LNCAP (cell line): ENCODE measurements at regions not wholly inside any gene's neighbourhood (a gene's known extent, or its start where the extent isn't known, plus 50 kb on each side); places are given as distances from the start of the nearest gene placed in this dataset.

Experiments
- TF ChIP-seq, protein P1 (sequence below): fragments of 450-650 bp; IDR thresholded peaks from 2 replicates; pipeline ENCODE4 v1.5.1; 2017; ENCODE audit warnings: mild to moderate bottlenecking

DNA sequence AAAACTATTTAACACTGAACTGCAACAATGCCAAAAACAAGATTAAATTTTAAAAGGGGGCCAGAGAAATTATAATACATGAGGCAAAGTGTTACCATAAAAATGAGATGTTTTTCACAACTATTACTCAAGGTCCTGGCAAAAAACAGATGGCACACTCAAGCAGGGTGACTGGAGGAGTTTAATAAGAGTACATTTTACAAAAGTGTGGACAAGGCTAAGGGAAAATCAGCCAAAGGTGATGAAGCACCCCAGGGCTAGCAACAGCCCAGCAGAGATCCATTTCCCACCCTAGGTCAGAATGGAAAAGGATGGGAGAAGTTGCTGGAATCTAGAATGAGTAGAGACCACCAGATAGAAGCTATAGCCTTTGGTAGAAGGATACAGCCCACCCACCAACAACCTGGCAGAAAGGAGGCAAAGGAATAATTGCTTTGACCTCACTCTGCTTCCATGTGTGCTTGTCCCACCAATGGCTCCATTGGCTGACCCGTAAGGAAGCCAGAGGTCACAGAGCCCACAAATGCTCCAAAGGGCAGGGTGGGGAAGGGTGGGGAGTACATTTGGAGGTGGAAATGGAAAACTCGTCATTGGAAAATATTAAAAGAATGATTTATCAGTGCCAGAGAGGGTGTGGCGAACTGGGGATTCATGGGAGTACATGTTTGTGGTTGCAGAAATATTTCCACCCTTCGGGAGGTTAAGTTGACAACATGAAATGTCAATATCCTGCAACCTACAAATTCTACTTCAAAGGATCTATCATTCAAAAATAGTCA, 161.0 kb upstream of the UBE2E2 start:
- TF ChIP-seq, protein P1, sequence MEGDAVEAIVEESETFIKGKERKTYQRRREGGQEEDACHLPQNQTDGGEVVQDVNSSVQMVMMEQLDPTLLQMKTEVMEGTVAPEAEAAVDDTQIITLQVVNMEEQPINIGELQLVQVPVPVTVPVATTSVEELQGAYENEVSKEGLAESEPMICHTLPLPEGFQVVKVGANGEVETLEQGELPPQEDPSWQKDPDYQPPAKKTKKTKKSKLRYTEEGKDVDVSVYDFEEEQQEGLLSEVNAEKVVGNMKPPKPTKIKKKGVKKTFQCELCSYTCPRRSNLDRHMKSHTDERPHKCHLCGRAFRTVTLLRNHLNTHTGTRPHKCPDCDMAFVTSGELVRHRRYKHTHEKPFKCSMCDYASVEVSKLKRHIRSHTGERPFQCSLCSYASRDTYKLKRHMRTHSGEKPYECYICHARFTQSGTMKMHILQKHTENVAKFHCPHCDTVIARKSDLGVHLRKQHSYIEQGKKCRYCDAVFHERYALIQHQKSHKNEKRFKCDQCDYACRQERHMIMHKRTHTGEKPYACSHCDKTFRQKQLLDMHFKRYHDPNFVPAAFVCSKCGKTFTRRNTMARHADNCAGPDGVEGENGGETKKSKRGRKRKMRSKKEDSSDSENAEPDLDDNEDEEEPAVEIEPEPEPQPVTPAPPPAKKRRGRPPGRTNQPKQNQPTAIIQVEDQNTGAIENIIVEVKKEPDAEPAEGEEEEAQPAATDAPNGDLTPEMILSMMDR: no peak

DNA sequence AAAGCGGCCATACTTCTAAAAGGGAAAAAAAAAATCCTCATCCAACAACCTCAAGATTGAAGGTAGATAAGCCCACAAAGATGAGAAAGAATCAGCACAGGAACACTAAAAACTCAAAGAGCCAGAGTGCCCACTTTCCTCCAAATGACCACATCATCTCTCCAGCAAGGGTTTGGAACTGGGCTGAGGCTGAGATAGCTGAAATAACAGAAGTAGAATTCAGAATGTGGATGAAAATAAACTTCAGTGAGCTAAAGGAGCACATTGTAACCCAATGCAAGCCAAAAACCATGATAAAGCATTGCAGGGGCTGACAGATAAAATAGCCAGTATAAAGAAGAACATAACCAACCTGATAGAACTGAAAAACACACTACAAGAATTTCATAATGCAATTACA, 158.7 kb upstream of the UBE2E2 start:
- TF ChIP-seq, protein P1: no peak

- TF ChIP-seq, protein P1: no peak
Measured at GRCh38 chr3:23046536-23046935, 156.6 kb upstream of the UBE2E2 start.

DNA sequence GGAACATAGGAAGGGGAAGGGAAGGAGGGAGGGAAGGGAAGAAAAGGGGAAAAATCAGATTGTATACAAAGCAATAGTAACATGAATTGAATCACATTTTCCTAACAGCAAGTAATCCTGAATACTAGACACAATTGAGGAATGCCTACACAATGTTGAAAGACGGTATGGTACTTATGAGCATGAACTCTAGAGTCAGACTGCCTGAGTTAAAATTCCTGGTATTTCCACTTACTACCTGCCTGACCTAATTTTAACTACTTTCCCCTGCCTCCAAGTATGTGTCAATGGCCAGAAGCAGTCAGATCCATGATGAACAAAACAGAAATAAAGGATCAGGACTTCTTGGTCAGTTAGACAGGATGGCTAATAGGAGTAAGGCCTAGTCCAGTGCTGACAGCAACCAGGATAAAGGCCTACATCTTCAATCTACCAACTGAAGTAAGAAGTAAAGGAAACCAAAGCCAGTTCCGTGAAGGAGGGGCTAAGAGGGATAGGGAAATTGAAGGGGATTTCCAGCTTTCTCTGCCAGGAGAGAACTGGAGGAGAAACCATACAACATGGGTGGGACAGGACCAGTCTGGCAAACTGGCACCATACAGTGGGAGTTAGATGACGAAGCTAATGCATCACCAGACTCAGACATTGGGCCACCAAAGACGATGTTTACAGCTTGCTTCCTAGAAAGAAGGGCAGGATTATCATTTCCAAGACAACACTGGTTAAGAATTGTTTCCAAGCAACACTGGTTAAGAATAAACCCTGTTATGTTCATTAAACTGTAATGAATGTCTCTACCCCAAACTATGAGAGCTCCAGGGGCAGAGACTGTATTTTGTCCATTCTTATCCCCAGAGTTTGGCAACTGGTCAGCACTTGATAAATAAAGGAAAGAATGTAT, 151.6 kb upstream of the UBE2E2 start:
- TF ChIP-seq, protein P1: no peak

- TF ChIP-seq, protein P1: no peak
Measured at GRCh38 chr3:23052208-23052607, 150.9 kb upstream of the UBE2E2 start.

- TF ChIP-seq, protein P1: no peak
Measured at GRCh38 chr3:23052620-23053019, 150.5 kb upstream of the UBE2E2 start.

GRCh38 chr3:23055733-23056376, 147.3 kb upstream of the UBE2E2 start:
- TF ChIP-seq, protein P1: no peak
